WTC11 (cell line): ENCODE measurements at regions not wholly inside any gene's neighbourhood (a gene's known extent, or its start where the extent isn't known, plus 50 kb on each side); places are given as distances from the start of the nearest gene placed in this dataset.
A peak's percentile ranks its signal among the peaks of the same experiment; 100 is the strongest.

Source experiments
- ATAC-seq: fragments of 200-7000 bp; cut with Tn5 transposase; 2 replicates; pipeline ENCODE4 v1.10.0; 2021; ENCODE audit warnings: mild to moderate bottlenecking, moderate library complexity
- CTCF ChIA-PET: fragments of 300-600 bp; sonication (Branson Sonifier 250); formaldehyde crosslinking; loops from one replicate; lab custom pipeline; 2021; ENCODE audit warnings: antibody characterized with exemption; lab: Charles Lee
- POLR2A ChIA-PET: fragments of 350-600 bp; sonication (Branson Sonifier 250); formaldehyde crosslinking; loops from one replicate; lab custom pipeline; 2021; ENCODE audit warnings: antibody characterized with exemption; lab: Charles Lee
- DNase-seq: peaks from one replicate; pipeline ENCODE4 v3.0.0; 2021; ENCODE audit warnings: low spot score
- H3K27ac Mint-ChIP-seq: 2 replicates; pipeline ENCODE4 v1.8.0; 2021; ENCODE audit warnings: mixed read lengths
- H3K27me3 Mint-ChIP-seq: 2 replicates; pipeline ENCODE4 v1.8.0; 2021; ENCODE audit warnings: low read depth, mild to moderate bottlenecking, moderate library complexity, mixed read lengths
- H3K36me3 Mint-ChIP-seq: 2 replicates; pipeline ENCODE4 v1.8.0; 2021; ENCODE audit warnings: mixed read lengths
- H3K4me1 Mint-ChIP-seq: 2 replicates; pipeline ENCODE4 v1.8.0; 2022; ENCODE audit warnings: mixed read lengths
- H3K4me3 Mint-ChIP-seq: 2 replicates; pipeline ENCODE4 v1.8.0; 2021; ENCODE audit warnings: mild to moderate bottlenecking, moderate library complexity, mixed read lengths
- H3K9me3 Mint-ChIP-seq: 2 replicates; pipeline ENCODE4 v1.8.0; 2021; ENCODE audit warnings: mixed read lengths
- CREM ChIP-seq: sonication (generic); formaldehyde crosslinking; IDR thresholded peaks from 2 replicates; pipeline ENCODE4 v1.8.1; 2022; ENCODE audit warnings: mild to moderate bottlenecking, missing genetic modification reagents, moderate library complexity
- ESRRA ChIP-seq: sonication (generic); formaldehyde crosslinking; IDR thresholded peaks from 2 replicates; pipeline ENCODE4 v1.8.1; 2022; ENCODE audit warnings: mild to moderate bottlenecking, missing genetic modification reagents, borderline replicate concordance
- FOXJ3 ChIP-seq: sonication (generic); formaldehyde crosslinking; IDR thresholded peaks from 2 replicates; pipeline ENCODE4 v1.9.0; 2021; ENCODE audit warnings: missing genetic modification reagents, mild to moderate bottlenecking, borderline replicate concordance
- GRHL2 ChIP-seq: fragments of 250-450 bp; sonication (Bioruptor Pico); IDR thresholded peaks from 2 replicates; pipeline ENCODE4 v1.8.0; 2022; ENCODE audit warnings: mild to moderate bottlenecking, moderate library complexity; ENCODE audit not compliant: insufficient replicate concordance, severe bottlenecking
- GTF2I ChIP-seq: fragments of 250-450 bp; sonication (Bioruptor Pico); conservative IDR thresholded peaks from 2 replicates; pipeline ENCODE4 v1.4.0; 2021; ENCODE audit warnings: mild to moderate bottlenecking
- NFE2L1 ChIP-seq: sonication (generic); formaldehyde crosslinking; IDR thresholded peaks from 2 replicates; pipeline ENCODE4 v1.8.1; 2023; ENCODE audit warnings: missing genetic modification reagents
- PRRX2 ChIP-seq: fragments of 250-450 bp; sonication (Bioruptor Pico); IDR thresholded peaks from 2 replicates; pipeline ENCODE4 v1.8.0; 2021; ENCODE audit warnings: mild to moderate bottlenecking
- RELA ChIP-seq: sonication (generic); formaldehyde crosslinking; IDR thresholded peaks from 2 replicates; pipeline ENCODE4 v1.8.1; 2022; ENCODE audit warnings: missing genetic modification reagents, mild to moderate bottlenecking, borderline replicate concordance
- SMAD4 ChIP-seq: sonication (generic); formaldehyde crosslinking; IDR thresholded peaks from 2 replicates; pipeline ENCODE4 v1.8.0; 2022; ENCODE audit warnings: mild to moderate bottlenecking, missing genetic modification reagents
- ZNF121 ChIP-seq: sonication (generic); formaldehyde crosslinking; IDR thresholded peaks from 2 replicates; pipeline ENCODE4 v1.8.0; 2023; ENCODE audit warnings: missing genetic modification reagents
- TF ChIP-seq, protein P1 (sequence below): fragments of 250-450 bp; sonication (Bioruptor Pico); IDR thresholded peaks from 2 replicates; pipeline ENCODE4 v1.9.0; 2021; ENCODE audit warnings: mild to moderate bottlenecking
- TF ChIP-seq, protein P2 (sequence below): fragments of 250-450 bp; sonication (Bioruptor Pico); IDR thresholded peaks from 2 replicates; pipeline ENCODE4 v1.8.0; 2021; ENCODE audit warnings: mild to moderate bottlenecking
- TF ChIP-seq, protein P3 (sequence below): sonication (generic); formaldehyde crosslinking; IDR thresholded peaks from 2 replicates; pipeline ENCODE4 v1.8.1; 2023; ENCODE audit warnings: mild to moderate bottlenecking, missing genetic modification reagents
- TF ChIP-seq, protein P4 (sequence below): sonication (generic); formaldehyde crosslinking; IDR thresholded peaks from 2 replicates; pipeline ENCODE4 v1.8.0; 2022; ENCODE audit warnings: mild to moderate bottlenecking, missing genetic modification reagents
- TF ChIP-seq, protein P5 (sequence below): sonication (generic); formaldehyde crosslinking; IDR thresholded peaks from 2 replicates; pipeline ENCODE4 v1.8.1; 2022; ENCODE audit warnings: low read depth, missing genetic modification reagents, borderline replicate concordance
- TF ChIP-seq, protein P6 (sequence below): sonication (generic); formaldehyde crosslinking; IDR thresholded peaks from 2 replicates; pipeline ENCODE4 v1.8.1; 2023; ENCODE audit warnings: mild to moderate bottlenecking, missing genetic modification reagents
- TF ChIP-seq, protein P7 (sequence below): sonication (generic); formaldehyde crosslinking; IDR thresholded peaks from 2 replicates; pipeline ENCODE4 v1.8.1; 2023; ENCODE audit warnings: mild to moderate bottlenecking, missing genetic modification reagents, moderate library complexity

DNA sequence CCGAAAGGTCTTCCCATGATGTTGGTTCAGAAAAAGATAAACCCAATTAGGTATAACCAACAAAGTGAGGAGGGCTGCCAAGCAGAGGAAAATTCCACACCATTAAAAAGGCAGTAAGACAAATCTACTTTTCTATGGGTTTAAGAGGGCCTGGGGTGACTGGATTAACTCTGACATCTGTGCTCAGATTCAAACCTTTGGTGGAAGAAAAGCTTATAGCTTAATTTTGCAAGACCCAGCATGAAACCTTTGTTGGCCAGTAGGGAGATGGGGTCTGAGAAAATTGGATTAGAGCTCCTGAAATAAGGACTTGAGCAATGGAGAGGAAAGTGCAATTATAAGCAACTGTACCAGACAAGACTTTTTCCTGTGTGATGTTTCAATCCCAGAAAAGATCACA, 104.2 kb downstream of the KDR start:
- no peaks in the 10 kb centered on the region for H3K9me3 Mint-ChIP-seq
- ChIA-PET CTCF (interaction anchor here (1.1 kb wide), 1 partner anchor 12 kb away, joined by 4 read pairs; no protein-coding TSS in a partner anchor), POLR2A (no interaction called here)
- TF ChIP-seq, protein P1, sequence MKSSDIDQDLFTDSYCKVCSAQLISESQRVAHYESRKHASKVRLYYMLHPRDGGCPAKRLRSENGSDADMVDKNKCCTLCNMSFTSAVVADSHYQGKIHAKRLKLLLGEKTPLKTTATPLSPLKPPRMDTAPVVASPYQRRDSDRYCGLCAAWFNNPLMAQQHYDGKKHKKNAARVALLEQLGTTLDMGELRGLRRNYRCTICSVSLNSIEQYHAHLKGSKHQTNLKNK (CRISPR knock-in tag): no peak
- TF ChIP-seq ESRRA (CRISPR knock-in tag) (no peak), RELA (CRISPR knock-in tag) (no peak)
- TF ChIP-seq, protein P2, sequence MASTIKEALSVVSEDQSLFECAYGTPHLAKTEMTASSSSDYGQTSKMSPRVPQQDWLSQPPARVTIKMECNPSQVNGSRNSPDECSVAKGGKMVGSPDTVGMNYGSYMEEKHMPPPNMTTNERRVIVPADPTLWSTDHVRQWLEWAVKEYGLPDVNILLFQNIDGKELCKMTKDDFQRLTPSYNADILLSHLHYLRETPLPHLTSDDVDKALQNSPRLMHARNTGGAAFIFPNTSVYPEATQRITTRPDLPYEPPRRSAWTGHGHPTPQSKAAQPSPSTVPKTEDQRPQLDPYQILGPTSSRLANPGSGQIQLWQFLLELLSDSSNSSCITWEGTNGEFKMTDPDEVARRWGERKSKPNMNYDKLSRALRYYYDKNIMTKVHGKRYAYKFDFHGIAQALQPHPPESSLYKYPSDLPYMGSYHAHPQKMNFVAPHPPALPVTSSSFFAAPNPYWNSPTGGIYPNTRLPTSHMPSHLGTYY (CRISPR knock-in tag): no peak
- TF ChIP-seq, protein P3, sequence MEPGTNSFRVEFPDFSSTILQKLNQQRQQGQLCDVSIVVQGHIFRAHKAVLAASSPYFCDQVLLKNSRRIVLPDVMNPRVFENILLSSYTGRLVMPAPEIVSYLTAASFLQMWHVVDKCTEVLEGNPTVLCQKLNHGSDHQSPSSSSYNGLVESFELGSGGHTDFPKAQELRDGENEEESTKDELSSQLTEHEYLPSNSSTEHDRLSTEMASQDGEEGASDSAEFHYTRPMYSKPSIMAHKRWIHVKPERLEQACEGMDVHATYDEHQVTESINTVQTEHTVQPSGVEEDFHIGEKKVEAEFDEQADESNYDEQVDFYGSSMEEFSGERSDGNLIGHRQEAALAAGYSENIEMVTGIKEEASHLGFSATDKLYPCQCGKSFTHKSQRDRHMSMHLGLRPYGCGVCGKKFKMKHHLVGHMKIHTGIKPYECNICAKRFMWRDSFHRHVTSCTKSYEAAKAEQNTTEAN (CRISPR knock-in tag): no peak
- H3K27ac Mint-ChIP-seq: no peak overlapping the region
- no peaks in the 10 kb centered on the region for H3K36me3 Mint-ChIP-seq
- peaks cover 22% of the 10 kb centered on the region for H3K4me1 Mint-ChIP-seq
- ATAC-seq: no peak
- no peak overlapping the region for H3K4me3 Mint-ChIP-seq
- H3K27me3 Mint-ChIP-seq: no peaks in the 10 kb centered on the region; the same call in 1 of the 2 replicates
- DNase-seq: no peak

DNA sequence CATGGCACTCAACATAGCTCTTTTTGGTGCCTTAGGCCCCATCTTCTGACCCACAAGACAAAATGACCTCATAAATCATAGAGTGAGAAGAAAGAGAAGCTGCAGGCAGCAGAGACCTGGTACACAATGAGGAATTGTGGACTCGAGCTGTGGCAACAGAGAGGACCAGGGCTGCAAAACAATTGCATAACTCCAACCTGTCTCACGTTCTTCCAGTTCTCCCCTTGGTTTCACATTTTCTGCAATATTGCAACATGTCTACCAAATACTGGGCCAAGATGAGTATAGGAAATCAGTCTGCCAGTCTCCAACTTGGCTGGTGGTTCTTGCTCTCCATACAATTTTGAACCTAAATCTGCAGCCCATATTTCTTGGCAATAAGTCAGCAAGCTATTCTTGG, 105.3 kb downstream of the KDR start:
- TF ChIP-seq, protein P4, sequence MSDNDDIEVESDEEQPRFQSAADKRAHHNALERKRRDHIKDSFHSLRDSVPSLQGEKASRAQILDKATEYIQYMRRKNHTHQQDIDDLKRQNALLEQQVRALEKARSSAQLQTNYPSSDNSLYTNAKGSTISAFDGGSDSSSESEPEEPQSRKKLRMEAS (CRISPR knock-in tag): no peak
- TF ChIP-seq, protein P5, sequence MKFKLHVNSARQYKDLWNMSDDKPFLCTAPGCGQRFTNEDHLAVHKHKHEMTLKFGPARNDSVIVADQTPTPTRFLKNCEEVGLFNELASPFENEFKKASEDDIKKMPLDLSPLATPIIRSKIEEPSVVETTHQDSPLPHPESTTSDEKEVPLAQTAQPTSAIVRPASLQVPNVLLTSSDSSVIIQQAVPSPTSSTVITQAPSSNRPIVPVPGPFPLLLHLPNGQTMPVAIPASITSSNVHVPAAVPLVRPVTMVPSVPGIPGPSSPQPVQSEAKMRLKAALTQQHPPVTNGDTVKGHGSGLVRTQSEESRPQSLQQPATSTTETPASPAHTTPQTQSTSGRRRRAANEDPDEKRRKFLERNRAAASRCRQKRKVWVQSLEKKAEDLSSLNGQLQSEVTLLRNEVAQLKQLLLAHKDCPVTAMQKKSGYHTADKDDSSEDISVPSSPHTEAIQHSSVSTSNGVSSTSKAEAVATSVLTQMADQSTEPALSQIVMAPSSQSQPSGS: no peak
- TF ChIP-seq GTF2I (no peak), PRRX2 (CRISPR knock-in tag) (no peak), ZNF121 (no peak), CREM (CRISPR knock-in tag) (no peak), NFE2L1 (CRISPR knock-in tag) (no peak), GRHL2 (no peak)
- TF ChIP-seq, protein P6, sequence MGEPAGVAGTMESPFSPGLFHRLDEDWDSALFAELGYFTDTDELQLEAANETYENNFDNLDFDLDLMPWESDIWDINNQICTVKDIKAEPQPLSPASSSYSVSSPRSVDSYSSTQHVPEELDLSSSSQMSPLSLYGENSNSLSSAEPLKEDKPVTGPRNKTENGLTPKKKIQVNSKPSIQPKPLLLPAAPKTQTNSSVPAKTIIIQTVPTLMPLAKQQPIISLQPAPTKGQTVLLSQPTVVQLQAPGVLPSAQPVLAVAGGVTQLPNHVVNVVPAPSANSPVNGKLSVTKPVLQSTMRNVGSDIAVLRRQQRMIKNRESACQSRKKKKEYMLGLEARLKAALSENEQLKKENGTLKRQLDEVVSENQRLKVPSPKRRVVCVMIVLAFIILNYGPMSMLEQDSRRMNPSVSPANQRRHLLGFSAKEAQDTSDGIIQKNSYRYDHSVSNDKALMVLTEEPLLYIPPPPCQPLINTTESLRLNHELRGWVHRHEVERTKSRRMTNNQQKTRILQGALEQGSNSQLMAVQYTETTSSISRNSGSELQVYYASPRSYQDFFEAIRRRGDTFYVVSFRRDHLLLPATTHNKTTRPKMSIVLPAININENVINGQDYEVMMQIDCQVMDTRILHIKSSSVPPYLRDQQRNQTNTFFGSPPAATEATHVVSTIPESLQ: no peak
- CTCF ChIA-PET: interaction anchor here (1.1 kb wide), 1 partner anchor 11 kb away, joined by 4 read pairs; no protein-coding TSS in a partner anchor
- POLR2A ChIA-PET: interaction anchor here (1.0 kb wide), 1 partner anchor 17 kb away, joined by 3 read pairs; no protein-coding TSS in a partner anchor
- Mint-ChIP-seq H3K27me3 (no peaks in the 10 kb centered on the region; the same call in 1 of the 2 replicates), H3K4me1 (peaks cover 25% of the 10 kb centered on the region), H3K27ac (no peak overlapping the region), H3K4me3 (no peak overlapping the region), H3K36me3 (no peaks in the 10 kb centered on the region), H3K9me3 (peaks cover 8% of the 10 kb centered on the region)
- ATAC-seq (no peak), DNase-seq (no peak)

DNA sequence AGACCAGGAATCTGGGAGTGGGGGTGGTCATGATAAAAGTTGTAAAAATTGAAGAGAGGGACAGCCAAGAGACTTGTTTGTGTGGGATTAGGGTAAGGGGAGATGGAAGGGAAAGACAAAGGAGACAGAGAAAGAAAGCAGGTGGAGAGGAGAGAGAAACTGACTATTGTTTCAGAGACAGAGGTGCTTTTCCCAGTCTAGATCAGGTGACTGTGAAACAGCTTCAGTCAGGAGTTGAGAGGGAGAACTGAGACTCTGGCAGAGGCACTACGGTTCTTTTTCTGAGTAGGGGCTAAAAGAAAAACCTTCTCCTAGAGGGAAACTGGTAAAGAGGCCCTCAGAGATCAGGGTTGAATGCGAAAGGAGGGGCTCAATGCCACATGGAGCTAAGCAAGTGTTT, 106.4 kb downstream of the KDR start:
- Mint-ChIP-seq H3K27me3 (no peaks in the 10 kb centered on the region; the same call in 1 of the 2 replicates), H3K27ac (peak overlapping the region; percentile 29), H3K4me3 (no peak overlapping the region), H3K4me1 (peaks cover 30% of the 10 kb centered on the region), H3K9me3 (peaks cover 8% of the 10 kb centered on the region), H3K36me3 (no peaks in the 10 kb centered on the region)
- ChIA-PET POLR2A (interaction anchor here (1.0 kb wide), 1 partner anchor 18 kb away, joined by 3 read pairs; no protein-coding TSS in a partner anchor), CTCF (interaction anchor here (0.7 to 1.6 kb wide), 2 partner anchors 14 to 20 kb away, joined by 3 to 5 read pairs; no protein-coding TSS in a partner anchor)
- no peak for TF ChIP-seq FOXJ3 (CRISPR knock-in tag)
- TF ChIP-seq, protein P7, sequence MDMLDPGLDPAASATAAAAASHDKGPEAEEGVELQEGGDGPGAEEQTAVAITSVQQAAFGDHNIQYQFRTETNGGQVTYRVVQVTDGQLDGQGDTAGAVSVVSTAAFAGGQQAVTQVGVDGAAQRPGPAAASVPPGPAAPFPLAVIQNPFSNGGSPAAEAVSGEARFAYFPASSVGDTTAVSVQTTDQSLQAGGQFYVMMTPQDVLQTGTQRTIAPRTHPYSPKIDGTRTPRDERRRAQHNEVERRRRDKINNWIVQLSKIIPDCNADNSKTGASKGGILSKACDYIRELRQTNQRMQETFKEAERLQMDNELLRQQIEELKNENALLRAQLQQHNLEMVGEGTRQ (CRISPR knock-in tag): 0 out of 2 replicates have a peak, but pooled peaks have one; percentile 8
- no peak for TF ChIP-seq SMAD4 (CRISPR knock-in tag)
- ATAC-seq (peak; percentile 39), DNase-seq (no peak)
